ENCODE measurements at regions not wholly inside any gene's neighbourhood (a gene's known extent, or its start where the extent isn't known, plus 50 kb on each side); places are given as distances from the start of the nearest gene placed in this dataset.

DNA sequence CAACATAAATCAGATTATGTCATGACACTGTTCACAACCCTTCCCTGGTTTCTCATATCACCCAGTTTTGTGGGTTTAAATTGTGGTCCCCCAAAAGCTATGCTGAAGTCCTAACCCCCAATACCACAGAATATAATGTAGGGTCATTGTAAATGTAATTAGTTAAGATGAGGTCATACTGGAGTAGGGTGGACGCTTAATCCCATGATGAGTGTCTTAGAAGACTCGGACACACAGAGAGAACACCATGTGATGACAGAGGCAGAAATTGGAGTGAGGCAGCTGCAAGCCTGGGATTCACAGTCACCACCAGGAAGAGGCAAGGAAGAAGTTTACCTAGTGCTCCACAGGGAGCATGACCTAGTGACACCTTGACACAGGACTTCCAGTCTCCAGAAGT lies 197.8 kb downstream of the SALL1 start:
- DNase-seq = no peak

DNA sequence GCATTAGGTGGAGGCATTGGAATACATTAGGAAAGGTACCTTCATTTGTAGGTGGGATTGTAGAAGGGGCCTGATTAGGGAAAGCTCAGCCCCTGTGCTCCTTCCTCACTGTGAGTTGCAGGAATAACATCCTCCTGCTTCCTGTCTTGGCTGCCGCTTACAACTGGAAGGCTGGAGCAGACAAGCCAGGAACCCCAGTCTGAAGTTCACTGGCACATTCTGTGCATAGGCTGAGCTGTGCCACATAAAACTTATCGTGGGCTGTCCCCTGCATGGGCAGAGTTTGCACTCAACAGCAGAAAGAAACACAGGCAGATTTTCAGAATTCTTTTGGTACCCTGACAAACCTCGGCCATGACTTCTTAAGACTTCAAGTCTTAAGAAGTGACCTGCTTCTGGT lies 200.1 kb downstream of the SALL1 start:
- DNase-seq = no peak

DNA sequence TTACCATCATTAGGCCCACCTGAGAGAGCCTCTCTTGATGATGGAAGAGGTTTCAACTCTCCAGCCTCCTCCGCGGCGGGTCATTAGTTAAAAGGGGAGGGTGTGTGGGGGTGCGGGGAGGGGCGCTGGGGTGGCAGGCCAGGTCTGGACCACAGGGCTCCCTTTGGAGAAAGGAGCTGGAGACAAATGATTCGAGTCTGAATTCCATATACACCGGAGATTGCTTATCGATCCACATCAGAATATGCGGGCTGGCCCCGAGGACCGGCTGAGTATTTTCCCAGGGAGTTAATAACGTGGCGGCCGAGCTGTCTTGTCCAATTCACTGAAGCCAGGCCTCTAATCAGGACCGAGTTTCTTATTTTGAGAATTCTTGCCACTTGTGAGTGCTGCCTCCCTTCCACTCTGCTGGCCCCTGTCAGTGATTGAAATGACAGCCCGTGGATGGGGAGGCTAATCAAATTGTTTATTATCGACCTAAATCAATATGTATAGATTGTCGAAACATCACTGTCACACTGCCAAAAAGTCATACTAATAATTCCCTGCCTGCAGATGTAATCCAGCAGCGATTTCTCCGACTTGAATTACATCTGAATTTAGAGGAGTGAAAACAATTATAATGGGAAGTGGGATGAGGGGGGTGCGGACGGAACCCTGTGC lies 202.7 kb downstream of the SALL1 start:
- peak; percentile 54 for DNase-seq

DNA sequence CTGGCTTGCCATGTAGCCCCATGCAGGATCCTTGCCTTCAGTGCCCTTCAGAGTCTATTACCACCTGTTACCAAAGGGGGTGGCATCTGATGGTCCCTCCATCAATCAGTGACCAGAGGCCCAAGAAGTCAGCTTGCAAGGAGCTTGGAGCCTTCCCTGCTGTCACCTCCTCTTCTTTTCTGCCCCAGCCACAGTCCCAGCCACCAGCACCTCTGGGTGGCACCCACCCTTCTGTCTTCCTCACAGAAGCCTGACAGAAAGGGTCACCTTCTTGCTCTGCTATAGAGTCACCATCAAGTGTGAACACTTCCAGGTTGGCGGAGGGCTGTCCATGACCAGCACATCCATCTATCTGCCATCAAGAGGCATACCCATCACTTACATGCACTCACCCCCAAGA lies 203.2 kb downstream of the SALL1 start:
- no peak for DNase-seq

DNA sequence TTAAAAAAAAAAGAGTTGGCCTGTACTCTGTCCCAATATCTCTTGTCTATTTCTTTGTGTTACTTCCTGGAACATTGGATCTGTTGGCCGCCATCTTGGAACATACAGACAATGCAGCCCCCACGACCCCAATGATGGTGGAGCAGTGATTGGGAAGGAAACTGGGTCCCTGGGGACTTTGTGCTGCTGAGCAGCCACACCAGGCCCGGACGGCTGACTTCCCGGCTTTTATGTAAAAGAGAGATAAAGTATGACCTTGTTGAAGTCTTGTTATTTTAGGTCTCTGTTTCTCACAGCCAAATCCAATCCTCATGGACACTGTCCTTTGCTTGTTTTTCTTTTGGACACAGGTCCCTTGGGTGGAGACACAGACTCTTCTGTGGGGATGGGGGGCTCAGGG lies 204.5 kb downstream of the SALL1 start:
- no peak for DNase-seq

DNA sequence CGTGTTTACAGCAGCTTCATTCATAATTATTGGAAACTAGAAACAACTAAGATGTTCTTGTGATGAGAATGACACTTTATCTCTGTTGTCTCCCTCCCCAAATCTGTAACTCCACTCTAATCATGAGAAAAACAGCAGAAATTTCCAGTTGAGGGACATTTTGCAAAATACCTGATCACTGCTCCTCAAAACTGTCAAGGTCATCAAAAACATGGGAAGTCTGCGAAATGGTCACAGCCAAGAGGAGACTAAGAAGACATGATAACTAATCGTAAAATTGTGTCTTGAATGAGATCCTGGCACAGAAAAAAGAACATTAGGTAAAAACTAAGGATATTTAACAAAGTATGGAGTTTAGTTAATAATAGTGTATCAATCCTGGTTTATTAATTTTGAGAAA lies 204.2 kb downstream of the CYLD start:
- DNase-seq = no peak

DNA sequence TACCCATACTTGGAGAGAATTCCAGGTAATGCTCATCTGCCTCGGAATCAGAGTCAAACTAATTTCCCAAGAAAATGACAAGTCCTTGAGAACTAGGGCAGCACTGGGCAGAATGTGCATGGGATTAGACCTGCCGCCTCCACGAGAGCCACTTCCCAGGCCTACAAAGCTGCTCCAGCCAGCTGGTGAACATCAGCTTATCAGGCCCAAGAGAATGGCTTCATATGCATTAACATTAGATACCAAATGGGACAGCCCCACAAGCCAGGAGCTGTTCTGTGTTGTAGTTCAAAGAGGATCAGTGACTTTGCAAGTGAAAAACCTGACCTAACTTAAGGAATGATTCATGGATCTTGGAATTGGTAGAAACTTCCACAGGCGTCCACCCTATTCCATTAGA lies 203.3 kb downstream of the CYLD start:
- DNase-seq = no peak

DNA sequence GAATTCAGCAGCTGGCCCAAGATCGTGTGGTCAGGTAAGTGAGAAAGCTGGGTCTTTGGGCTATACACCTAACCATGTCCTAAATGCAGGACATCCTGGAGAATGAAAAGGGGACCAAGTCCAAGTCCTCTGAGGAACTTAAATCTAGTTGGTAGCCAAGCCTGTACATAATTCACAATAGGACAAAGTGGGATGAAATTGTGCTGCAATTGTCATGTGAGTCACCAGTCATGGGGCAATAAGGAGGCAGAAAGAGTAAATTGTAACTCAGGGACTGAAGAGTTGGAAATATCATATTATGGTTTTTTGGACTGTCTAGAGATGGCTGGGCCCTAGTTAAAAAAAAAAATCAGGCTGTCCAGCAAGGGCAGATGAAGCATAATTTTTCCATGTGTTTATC lies 202.6 kb downstream of the CYLD start:
- no peak for DNase-seq

DNA sequence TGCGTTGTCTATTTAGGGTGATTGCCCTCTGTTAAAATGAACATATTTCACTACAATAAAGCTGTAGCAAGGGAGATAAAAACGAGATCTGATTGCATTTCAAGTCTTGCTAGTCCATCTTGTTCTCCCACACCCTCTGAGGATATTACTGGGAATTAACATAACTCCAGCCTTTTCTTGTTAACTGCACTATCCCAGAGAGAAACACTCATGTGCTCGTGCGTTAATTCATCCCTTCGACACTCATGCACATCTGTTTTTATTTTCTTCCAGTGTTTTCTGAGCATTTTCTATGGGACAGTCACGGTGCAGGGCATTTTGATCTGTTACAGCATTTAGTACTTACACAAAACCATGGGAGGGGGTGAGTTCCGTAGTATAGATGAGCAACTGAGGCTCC lies 202.1 kb downstream of the CYLD start:
- DNase-seq = no peak

DNA sequence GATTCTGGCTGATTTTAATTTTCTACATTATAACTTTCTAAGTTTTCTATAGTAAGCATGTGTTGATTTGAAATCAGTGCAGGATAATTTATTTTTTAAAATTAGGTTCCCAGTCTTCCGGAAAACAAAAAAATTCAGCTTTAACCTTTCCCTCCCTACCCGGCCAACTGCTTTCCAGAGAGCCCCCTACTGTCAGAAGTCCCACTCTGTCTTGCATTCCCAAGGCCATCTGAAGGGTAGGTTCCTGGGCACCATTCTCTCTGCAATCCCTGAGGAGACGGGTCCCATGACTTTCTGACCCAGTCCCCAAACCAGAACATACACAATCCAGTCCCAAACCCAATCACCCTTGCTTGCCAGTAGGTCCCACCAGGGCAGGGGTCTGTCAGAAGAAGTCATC lies 200.3 kb downstream of the CYLD start:
- DNase-seq = no peak

DNA sequence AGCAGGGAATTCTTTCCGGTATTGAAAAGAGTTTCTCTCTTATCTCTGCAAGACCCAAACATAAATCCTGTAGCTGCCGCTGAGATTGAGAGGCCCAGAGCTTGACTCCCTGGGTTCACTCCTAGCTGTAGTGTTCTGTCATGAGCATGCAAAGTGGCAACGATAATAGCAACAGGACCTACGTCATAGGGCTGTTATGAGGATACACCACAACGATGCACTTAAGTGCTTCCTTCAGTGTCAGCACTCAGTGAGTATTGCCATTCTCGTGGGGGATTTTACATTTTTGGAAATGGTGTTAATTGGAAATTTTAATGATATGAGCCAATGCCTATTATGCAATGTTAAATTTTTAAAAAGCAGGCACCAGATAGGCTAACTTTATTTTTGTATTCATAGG lies 199.8 kb downstream of the CYLD start:
- DNase-seq = no peak

DNA sequence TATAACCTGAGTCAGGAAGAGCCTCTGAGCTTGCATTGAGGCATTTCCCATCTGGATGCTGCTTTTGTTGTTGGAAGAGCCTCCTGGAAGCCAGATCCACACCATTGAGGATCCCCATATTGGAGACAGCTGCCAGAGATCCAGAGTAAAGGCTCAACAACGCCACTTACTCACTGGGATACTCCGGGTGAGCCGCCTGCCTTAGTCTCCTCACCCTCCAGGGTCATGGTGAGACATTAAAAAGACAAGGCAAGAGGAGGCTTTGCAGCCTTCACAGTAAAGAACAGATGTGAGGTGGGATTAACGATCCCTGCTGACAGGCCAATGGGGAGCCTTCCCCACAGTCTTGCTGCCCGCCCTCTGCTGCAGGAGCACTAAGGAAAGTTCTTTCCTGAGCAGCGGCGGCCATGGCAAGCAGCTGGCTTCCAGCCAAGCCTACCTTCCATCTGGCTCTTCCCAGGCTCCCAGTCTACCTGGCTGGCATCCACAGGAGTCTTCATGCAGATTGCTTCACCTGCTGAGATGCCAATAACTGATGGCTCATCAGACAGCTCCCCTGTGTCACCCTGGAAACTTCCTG lies 198.5 kb downstream of the CYLD start:
- no peak for DNase-seq

DNA sequence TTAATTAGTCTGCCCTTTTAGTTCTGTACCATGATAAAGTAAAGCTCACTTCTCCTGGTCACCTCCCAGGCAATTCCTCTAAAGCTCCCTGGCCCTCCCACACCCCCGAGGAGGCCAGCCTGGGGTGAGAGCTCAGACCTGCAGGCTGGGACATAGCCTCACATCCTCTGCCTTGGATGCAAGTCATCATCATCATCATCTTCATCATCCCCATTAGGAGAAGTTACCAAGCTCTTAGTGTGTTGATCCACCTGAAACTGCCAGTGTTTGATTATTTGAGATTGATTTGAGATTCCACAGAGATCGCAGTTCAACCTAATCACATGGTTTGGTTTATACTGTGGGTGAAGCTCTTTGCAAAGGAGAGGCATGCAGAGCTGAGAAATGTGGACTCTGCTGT lies 197.5 kb downstream of the CYLD start:
- DNase-seq = no peak

DNA sequence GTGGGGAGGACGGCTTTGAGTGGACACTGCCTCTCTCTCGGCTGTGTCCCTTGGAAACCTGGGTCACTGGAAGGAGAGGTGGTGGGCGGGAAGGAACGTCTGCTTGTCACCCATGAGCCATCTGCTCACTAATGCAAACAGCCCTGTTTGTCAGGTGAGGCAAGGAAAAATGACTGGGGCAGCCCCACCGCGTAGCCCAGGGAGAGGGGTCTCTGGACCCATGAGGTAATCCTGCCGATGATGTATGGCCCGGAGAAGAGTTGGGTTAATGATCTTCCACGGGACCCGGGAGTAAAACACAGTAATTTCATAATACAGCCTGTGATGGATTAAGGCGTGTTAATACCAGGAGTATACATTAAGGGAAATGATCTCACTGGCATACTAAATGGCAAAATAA lies 197.0 kb downstream of the CYLD start:
- no peak for DNase-seq

DNA sequence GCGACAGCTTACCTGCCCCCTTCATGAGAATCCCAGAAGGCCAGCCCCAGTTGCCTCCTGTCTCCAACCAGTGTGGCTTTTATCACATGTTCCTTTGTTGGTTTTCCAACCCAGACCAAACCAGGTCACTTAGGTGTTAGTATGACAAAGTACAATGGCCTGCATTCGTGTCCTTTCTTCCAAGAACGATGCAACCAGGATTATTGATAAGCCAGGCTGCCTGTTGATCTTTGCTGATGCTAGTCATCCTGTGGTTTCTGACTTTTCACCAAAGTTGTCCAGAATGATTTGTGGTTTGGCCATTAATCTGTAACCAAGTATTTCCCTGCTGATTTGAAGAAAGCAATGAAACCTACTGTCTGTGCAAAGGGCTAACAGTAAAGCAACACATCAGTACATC lies 191.4 kb downstream of the CYLD start:
- no peak for DNase-seq

DNA sequence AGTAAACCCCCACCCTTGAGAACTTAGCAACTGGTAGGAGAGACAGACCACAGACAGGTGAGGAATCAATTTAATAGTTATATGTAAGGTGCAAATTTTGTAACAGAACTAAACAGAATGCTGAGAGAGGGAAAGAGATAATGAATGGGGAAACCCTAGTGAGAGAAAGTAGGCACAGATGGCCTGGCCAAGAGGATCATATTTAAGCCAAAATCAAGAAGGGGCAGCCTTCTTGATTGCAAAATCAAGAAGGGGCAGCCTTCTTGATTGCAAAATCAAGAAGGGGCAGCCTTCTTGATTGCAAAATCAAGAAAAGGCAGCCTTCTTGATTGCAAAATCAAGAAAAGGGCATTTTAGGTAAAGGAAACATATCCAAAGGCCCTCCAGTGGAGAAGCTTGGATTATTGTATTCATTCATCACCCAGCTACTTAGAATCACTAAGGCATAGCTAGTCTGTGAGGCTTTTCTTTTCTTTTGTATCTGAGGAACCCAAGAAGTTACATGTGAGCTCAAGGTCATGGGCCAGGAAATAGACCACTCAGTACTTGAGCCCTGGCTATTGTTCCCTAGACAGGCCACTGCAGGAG lies 190.6 kb downstream of the CYLD start:
- DNase-seq = no peak

DNA sequence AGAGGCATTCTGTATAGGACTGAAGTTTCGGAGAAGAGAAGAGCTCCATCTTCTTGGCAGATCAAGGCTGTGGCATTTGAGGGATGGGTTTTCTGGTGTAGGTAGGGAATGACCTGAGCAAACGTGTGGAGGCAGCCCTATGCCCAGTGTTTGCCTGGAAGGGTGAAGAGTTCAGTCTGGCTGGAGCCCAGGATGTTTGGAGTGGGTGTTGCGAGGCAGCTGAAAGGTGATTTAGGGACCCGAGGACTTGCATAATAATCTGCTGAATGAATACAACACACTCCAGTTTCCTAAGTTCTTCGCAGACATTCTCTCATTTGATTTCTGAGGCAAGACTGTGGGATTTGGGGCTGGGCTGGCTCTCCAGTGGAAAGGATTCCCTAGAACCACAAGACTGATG lies 186.2 kb downstream of the CYLD start:
- no peak for DNase-seq

DNA sequence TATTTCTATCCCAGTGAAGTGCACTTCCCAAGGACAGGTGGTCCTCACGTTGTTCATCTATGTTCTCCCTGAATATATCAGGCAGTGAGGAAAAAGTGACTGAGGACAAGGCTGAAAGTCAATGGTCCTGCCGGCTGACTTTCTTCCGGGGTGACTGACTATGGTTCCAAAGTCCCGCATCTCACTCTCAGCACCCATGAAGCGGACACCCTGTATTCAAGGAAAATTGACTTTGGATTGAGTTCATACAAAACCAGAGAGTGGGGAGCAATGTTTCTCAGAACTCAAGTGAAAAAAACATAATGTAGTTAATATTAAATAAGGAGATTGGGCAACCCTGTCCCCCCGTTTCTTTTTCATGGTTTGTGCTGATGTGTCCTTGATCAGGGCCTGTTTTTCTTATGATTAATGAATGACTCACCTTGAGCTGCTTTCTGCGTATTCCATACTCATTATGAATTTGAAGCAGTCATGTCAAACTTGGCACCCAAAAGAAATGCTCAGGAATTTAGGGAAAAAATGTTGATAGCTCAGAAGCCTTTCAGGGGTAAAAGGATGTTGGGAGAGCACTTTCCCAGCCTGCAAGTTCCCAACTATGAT lies 184.0 kb downstream of the CYLD start:
- DNase-seq = no peak

DNA sequence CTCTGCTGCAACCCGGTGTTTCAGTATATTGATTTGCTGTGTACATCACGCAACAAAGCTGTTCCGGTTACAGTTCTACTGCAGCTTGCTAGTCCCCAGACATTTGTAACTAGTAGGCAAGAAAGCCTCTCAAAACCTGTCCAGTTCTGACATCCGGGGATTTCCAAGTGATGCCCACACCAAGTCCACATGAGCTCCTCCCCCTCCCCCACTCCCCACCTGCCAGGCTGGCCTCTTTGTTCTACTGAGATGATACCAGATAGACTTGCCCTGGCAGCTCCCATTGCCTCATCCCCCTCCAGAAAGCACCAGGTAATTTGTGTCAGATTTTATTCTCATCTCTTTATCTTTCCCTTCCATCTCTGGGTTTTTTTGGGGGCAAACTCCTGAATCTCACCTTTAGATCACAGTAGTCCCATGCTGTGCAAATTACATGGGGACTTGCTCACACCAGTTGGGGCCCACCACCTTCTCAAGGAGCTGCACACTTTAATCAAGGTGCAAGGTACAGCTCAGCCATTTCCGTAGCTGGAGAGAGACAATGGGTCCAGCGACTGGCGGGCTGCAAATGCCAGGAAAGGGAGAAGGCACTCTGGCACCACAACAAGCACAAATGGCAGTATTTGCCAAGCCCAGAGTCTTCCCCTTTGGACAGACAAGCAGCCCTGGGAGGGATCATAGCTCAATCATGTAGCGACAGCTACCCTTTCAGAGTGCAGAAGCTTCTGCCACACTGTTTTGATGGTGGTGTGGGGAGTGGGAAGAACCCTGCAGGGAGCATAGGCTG lies 183.1 kb downstream of the CYLD start:
- DNase-seq = no peak

DNA sequence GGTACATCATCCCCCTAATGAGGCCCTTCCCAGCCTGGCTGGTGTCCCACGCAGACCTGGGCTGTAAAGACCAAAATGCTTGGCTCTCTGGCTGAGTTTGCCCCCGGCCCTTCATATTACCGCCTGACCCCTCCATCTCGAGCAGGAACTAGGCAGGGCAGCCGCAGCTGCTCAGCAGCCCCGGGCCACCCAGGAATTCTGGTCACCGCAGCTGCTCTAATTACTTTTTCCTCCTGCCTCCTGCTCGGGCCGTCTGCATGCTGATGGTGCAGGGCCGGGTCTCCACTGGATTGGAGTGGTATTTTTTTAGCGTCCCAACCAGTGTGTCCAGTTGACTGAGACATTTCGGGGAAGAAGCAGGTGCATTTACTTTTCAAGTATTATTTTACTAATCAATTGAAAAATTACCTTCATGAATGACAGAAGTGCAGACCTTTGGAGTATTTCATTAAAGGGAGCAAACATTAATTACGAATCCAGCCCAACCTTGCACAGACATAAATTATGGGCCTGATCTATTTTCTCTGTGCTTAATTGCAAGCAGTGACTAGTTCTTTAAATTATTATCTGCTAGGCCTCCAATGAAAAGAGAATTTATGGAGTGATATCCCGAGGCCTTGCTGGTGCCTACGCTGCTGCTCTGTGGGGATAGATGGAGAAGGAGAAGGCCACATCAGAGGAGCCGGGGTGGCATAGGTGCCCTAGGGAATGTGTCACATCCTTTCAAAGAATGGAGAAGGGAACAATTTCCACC lies 176.2 kb downstream of the CYLD start:
- peak; percentile 75 for DNase-seq

DNA sequence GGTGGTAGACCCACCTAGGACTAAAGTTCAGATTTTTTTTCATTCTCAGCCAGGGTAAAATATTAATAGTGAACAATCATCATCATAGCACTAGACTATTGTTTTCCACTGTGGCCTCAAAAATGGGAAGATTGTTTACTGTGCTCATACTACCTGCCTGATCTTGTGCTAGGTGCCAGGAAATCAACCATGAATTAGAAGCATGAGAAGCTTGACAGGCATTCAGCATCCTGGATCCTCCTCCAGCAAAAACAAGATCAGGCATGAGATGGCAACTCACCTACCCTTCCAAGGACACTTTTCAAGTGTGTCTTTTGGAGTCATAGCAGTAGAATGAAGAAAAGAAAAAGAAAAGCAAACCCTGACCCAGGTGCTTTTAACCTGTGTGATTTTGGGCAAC lies 174.2 kb downstream of the CYLD start:
- DNase-seq = no peak

DNA sequence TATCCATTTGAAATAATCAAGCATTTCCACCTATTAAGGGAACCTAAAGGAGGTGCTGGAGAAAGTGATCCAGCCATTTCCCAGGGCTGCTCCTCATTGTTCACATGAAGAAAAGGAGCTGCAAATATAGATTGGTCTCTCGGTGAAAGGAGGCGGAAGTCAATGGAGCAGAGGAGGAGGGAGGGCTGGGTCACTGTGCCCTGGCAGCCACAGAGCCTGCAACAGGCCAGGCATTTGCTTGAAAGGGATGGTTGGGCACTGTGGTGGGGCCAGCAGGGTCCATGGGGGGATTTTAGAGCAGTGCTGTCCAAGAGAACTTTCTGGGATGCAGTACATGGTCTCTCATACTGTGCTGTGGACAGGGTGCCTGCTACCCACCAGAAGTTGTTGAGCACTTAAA lies 173.2 kb downstream of the CYLD start:
- no peak for DNase-seq

DNA sequence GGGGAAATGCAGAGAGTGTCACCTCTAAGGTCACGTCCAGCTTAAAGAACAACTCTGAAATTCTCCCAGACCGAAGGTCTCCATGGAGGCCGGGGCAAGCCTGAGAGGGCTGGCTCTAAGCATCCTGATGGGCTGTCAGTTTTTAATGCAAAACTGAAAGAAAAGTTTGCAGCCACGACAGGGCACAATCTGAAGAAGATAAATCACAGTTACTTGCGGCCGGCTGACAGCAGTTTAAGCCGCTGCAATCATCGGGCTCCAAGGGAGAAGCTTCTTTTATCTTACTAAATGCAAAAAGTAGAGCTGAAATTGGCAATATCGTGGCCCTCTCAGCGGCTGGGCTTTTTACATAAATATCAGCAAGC lies 168.8 kb downstream of the CYLD start:
- peak; percentile 18 for DNase-seq
